RWPE1 (cell line): ENCODE measurements at regions not wholly inside any gene's neighbourhood (a gene's known extent, or its start where the extent isn't known, plus 50 kb on each side); places are given as distances from the start of the nearest gene placed in this dataset.

ENCODE experiments used
- CTCF ChIA-PET: fragments of 350-600 bp; sonication (Branson Sonifier 250); formaldehyde crosslinking; extraction: SDS; loops from one replicate; lab custom pipeline; 2021; lab: Yijun Ruan, JAX
- POLR2A ChIA-PET: fragments of 400-600 bp; formaldehyde crosslinking; extraction: SDS; loops from one replicate; lab custom pipeline; 2020; ENCODE audit warnings: antibody characterized with exemption; ENCODE audit not compliant: low non-redundant PET; lab: Yijun Ruan, JAX
- DNase-seq: peaks from one replicate; pipeline ENCODE4 v3.0.0; 2012; ENCODE audit warnings: low spot score
- H3K27ac ChIP-seq: fragments of 450-650 bp; 2 replicates; pipeline ENCODE4 v1.5.1; 2017
- CTCF ChIP-seq: fragments of 450-650 bp; conservative IDR thresholded peaks from 2 replicates; pipeline ENCODE4 v1.5.1; 2017; ENCODE audit warnings: low read depth, mild to moderate bottlenecking

- no peak overlapping the region for H3K27ac ChIP-seq
- DNase-seq = no peak
- TF ChIP-seq CTCF = no peak
- ChIA-PET CTCF (no interaction called here), POLR2A (no interaction called here)
Observed at GRCh38 chr18:67007085-67007484, 403.2 kb upstream of the CDH19 start.

- no peak overlapping the region for H3K27ac ChIP-seq
- no peak for DNase-seq
- ChIA-PET CTCF (no interaction called here), POLR2A (no interaction called here)
- no peak for TF ChIP-seq CTCF
Observed at GRCh38 chr18:67001052-67001451, 397.2 kb upstream of the CDH19 start.

- no peak for DNase-seq
- CTCF ChIA-PET = no interaction called here
- no peak overlapping the region for H3K27ac ChIP-seq
- TF ChIP-seq CTCF = no peak
- POLR2A ChIA-PET = no interaction called here
Observed at GRCh38 chr18:66999003-66999402, 395.1 kb upstream of the CDH19 start.

- no peak for TF ChIP-seq CTCF
- POLR2A ChIA-PET = no interaction called here
- CTCF ChIA-PET = no interaction called here
- DNase-seq = no peak
- no peak overlapping the region for H3K27ac ChIP-seq
Observed at GRCh38 chr18:66995270-66995669, 391.4 kb upstream of the CDH19 start.

- no peak for DNase-seq
- ChIA-PET CTCF (no interaction called here), POLR2A (no interaction called here)
- H3K27ac ChIP-seq = no peak overlapping the region
- TF ChIP-seq CTCF = no peak
Observed at GRCh38 chr18:66994790-66995189, 390.9 kb upstream of the CDH19 start.

GRCh38 chr18:66993492-66993891 is 389.6 kb upstream of the CDH19 start:
- CTCF ChIA-PET = no interaction called here
- TF ChIP-seq CTCF = no peak
- POLR2A ChIA-PET = no interaction called here
- H3K27ac ChIP-seq = no peak overlapping the region
- peak; percentile 0 for DNase-seq

GRCh38 chr18:66990909-66991308 is 387.0 kb upstream of the CDH19 start:
- TF ChIP-seq CTCF = no peak
- no peak for DNase-seq
- H3K27ac ChIP-seq = no peak overlapping the region
- ChIA-PET CTCF (no interaction called here), POLR2A (no interaction called here)
